ENCODE measurements at regions not wholly inside any gene's neighbourhood (a gene's known extent, or its start where the extent isn't known, plus 50 kb on each side); places are given as distances from the start of the nearest gene placed in this dataset.

DNA sequence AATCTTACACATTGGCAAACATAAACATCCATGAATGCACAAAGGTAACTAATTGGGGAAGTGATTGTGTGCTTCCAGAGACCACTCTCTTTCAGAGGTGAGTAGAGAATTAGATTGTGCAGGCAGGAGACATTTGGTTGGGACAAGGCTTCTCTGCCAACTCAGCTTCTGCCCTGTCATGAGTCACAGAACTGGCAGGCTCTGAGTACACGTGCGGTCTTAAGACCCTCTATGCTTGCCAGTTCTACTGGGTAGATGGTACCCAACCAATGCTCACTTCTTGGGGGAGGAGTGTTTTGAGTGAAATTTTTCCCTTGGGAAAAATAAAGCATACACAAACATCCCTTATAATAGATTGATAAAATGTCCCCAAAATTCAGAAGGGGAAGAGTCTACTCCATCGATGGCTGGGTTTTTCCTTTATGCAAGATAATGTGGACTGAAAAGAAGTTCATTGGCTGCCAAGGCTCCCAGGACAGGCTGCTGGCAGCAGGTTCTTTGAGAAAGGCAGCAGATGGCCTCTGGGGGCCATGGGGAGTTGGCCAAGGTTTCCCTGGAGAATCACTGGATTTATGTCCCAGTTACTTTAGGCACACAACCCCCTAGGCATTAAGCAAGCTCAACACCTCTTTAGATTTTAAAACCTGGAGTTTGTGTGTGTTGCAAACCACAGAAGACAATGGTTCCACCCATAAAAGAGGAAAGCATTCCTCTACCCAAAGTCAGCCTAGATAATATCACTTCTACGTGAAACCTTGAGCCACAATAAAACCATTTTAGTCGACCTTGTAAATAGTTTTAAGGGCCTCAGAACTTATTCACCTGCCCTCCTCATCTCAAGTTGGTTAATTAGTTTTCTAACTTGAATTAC is 417.0 kb downstream of the TXNL1 start:
- Histone ChIP-seq H3K4me1 (ENCODE audit: control insufficient read depth, low read length) (no peaks in the 10 kb centered on the region), H3K9me3 (ENCODE audit: control insufficient read depth, insufficient read depth, low read length) (no peaks in the 10 kb centered on the region), H3K9me2 (replicated peaks; ENCODE audit: control insufficient read depth, low read length) (no peaks in the 10 kb centered on the region), H3K36me3 (ENCODE audit: control insufficient read depth, low read length) (no peaks in the 10 kb centered on the region), H3K4me3 (ENCODE audit: low read length) (no peak overlapping the region), H3K4me2 (ENCODE audit: low read length) (no peak overlapping the region), H3F3A (ENCODE audit: control insufficient read depth, insufficient read depth) (no peaks in the 10 kb centered on the region), H3K27me3 (ENCODE audit: control insufficient read depth, low read length) (no peaks in the 10 kb centered on the region), H3K79me2 (ENCODE audit: control insufficient read depth, low read length) (no peaks in the 10 kb centered on the region), H3K27ac (ENCODE audit: low read depth, low read length) (no peak overlapping the region), H4K20me1 (ENCODE audit: control insufficient read depth, insufficient read depth, low read depth, low read length) (no peaks in the 10 kb centered on the region)
- TF ChIP-seq, protein P1, sequence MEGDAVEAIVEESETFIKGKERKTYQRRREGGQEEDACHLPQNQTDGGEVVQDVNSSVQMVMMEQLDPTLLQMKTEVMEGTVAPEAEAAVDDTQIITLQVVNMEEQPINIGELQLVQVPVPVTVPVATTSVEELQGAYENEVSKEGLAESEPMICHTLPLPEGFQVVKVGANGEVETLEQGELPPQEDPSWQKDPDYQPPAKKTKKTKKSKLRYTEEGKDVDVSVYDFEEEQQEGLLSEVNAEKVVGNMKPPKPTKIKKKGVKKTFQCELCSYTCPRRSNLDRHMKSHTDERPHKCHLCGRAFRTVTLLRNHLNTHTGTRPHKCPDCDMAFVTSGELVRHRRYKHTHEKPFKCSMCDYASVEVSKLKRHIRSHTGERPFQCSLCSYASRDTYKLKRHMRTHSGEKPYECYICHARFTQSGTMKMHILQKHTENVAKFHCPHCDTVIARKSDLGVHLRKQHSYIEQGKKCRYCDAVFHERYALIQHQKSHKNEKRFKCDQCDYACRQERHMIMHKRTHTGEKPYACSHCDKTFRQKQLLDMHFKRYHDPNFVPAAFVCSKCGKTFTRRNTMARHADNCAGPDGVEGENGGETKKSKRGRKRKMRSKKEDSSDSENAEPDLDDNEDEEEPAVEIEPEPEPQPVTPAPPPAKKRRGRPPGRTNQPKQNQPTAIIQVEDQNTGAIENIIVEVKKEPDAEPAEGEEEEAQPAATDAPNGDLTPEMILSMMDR (IDR thresholded peaks at IDR 0.05; ENCODE audit: low read depth, low read length, poor library complexity, severe bottlenecking): no peak
- TF ChIP-seq EZH2phosphoT487 (IDR thresholded peaks at IDR 0.05; ENCODE audit: borderline replicate concordance, low read length): no peak

DNA sequence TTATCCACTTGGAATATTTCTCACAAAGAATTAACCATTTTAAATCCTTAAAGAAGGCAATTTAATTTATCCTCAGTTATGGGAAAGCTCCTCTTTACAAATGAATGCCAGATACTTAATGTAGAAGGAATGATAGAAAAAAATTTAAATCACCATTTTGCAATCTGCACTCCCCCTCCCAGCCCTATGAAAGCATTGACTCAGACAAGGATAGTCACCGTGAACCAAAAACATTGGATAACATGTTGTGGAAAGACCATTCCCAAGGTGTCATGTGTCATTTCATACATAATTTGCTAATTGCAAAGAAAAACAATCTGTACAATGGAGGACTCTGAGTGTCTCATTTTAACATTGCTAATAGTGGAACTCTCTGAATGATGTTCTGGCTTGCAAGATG is 421.0 kb downstream of the TXNL1 start:
- Histone ChIP-seq H3K4me1 (ENCODE audit: control insufficient read depth, low read length) (no peaks in the 10 kb centered on the region), H3K36me3 (ENCODE audit: control insufficient read depth, low read length) (no peaks in the 10 kb centered on the region), H3K79me2 (ENCODE audit: control insufficient read depth, low read length) (no peaks in the 10 kb centered on the region), H3K9me2 (replicated peaks; ENCODE audit: control insufficient read depth, low read length) (no peaks in the 10 kb centered on the region), H3K9me3 (ENCODE audit: control insufficient read depth, insufficient read depth, low read length) (no peaks in the 10 kb centered on the region), H4K20me1 (ENCODE audit: control insufficient read depth, insufficient read depth, low read depth, low read length) (no peaks in the 10 kb centered on the region), H3K4me2 (ENCODE audit: low read length) (no peak overlapping the region), H3F3A (ENCODE audit: control insufficient read depth, insufficient read depth) (no peaks in the 10 kb centered on the region), H3K27ac (ENCODE audit: low read depth, low read length) (no peak overlapping the region), H3K27me3 (ENCODE audit: control insufficient read depth, low read length) (no peaks in the 10 kb centered on the region), H3K4me3 (ENCODE audit: low read length) (no peak overlapping the region)
- no peak for TF ChIP-seq EZH2phosphoT487 (IDR thresholded peaks at IDR 0.05; ENCODE audit: borderline replicate concordance, low read length)
- TF ChIP-seq, protein P1 (IDR thresholded peaks at IDR 0.05; ENCODE audit: low read depth, low read length, poor library complexity, severe bottlenecking): no peak

DNA sequence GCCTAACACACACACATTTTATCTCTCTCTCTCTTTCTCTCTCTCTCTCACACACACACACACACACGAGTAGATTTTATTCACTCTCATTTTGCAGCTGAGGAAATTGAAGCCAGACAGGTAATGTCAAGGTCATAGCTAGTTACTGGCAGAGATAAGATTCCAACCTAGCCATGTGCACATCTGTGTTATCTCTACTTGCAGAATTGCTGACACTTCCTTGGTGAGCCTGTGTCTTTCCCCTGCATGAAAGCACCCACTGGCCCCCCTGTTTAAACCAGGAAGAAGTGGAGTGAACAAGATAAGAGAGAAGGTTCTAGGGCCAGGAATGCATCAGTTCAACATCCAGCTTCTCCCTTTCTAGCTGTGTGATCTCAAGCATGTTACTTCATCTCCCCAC is 423.7 kb downstream of the TXNL1 start:
- no peaks in the 10 kb centered on the region for H4K20me1 ChIP-seq (ENCODE audit: control insufficient read depth, insufficient read depth, low read depth, low read length)
- no peak overlapping the region for H3K4me3 ChIP-seq (ENCODE audit: low read length)
- H3K9me2 ChIP-seq (replicated peaks; ENCODE audit: control insufficient read depth, low read length): no peaks in the 10 kb centered on the region
- no peaks in the 10 kb centered on the region for H3K36me3 ChIP-seq (ENCODE audit: control insufficient read depth, low read length)
- no peaks in the 10 kb centered on the region for H3K79me2 ChIP-seq (ENCODE audit: control insufficient read depth, low read length)
- TF ChIP-seq, protein P1 (IDR thresholded peaks at IDR 0.05; ENCODE audit: low read depth, low read length, poor library complexity, severe bottlenecking): no peak
- no peak for TF ChIP-seq EZH2phosphoT487 (IDR thresholded peaks at IDR 0.05; ENCODE audit: borderline replicate concordance, low read length)
- H3F3A ChIP-seq (ENCODE audit: control insufficient read depth, insufficient read depth): no peaks in the 10 kb centered on the region
- H3K4me2 ChIP-seq (ENCODE audit: low read length): no peak overlapping the region
- no peaks in the 10 kb centered on the region for H3K4me1 ChIP-seq (ENCODE audit: control insufficient read depth, low read length)
- H3K9me3 ChIP-seq (ENCODE audit: control insufficient read depth, insufficient read depth, low read length): no peaks in the 10 kb centered on the region
- no peaks in the 10 kb centered on the region for H3K27me3 ChIP-seq (ENCODE audit: control insufficient read depth, low read length)
- H3K27ac ChIP-seq (ENCODE audit: low read depth, low read length): no peak overlapping the region
